ENCODE measurements at regions not wholly inside any gene's neighbourhood (a gene's known extent, or its start where the extent isn't known, plus 50 kb on each side); places are given as distances from the start of the nearest gene placed in this dataset.

DNA sequence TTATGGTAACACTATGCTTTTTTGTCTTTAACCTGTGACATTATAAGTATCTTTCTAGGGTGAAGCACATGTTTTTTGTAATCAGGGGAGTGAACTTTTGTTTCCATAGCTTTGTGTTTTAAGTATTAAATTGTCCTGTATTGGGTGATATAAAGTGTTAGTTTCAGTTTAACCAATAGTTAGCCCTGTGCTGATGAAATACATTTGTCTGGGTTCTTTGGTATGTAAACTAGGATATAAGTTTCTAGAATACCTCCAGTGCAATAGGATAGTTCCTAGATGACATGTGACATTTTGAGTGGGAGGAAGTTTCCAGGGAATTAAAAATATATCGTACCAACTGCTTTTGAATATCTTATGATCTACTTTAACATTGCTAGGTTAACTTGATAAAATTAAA is 611.0 kb upstream of the MARCKS start:
- TF ChIP-seq, protein P1, sequence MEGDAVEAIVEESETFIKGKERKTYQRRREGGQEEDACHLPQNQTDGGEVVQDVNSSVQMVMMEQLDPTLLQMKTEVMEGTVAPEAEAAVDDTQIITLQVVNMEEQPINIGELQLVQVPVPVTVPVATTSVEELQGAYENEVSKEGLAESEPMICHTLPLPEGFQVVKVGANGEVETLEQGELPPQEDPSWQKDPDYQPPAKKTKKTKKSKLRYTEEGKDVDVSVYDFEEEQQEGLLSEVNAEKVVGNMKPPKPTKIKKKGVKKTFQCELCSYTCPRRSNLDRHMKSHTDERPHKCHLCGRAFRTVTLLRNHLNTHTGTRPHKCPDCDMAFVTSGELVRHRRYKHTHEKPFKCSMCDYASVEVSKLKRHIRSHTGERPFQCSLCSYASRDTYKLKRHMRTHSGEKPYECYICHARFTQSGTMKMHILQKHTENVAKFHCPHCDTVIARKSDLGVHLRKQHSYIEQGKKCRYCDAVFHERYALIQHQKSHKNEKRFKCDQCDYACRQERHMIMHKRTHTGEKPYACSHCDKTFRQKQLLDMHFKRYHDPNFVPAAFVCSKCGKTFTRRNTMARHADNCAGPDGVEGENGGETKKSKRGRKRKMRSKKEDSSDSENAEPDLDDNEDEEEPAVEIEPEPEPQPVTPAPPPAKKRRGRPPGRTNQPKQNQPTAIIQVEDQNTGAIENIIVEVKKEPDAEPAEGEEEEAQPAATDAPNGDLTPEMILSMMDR (IDR thresholded peaks at IDR 0.05; ENCODE audit: low read length): no peak
- TF ChIP-seq EZH2 (optimal IDR thresholded peaks at IDR 0.05; ENCODE audit: low read depth, low read length): no peak

Data from MM.1S (cell line).